SK-N-SH treated with all-trans-retinoic acid at 6 μM for 48 hours (cell line): ENCODE measurements at regions not wholly inside any gene's neighbourhood (a gene's known extent, or its start where the extent isn't known, plus 50 kb on each side); places are given as distances from the start of the nearest gene placed in this dataset.
A peak's percentile ranks its signal among the peaks of the same experiment; 100 is the strongest.

Experiments used
- ATAC-seq: fragments of 200-7000 bp; cut with Tn5 transposase; 3 replicates; pipeline ENCODE4 v1.9.1; 2020; ENCODE audit warnings: mild to moderate bottlenecking, moderate library complexity
- TF ChIP-seq, protein P1 (sequence below): fragments of 250-450 bp; sonication (Bioruptor Pico); IDR thresholded peaks from 2 replicates; pipeline ENCODE4 v1.8.0; 2020; ENCODE audit warnings: mild to moderate bottlenecking, moderate library complexity, borderline replicate concordance

DNA sequence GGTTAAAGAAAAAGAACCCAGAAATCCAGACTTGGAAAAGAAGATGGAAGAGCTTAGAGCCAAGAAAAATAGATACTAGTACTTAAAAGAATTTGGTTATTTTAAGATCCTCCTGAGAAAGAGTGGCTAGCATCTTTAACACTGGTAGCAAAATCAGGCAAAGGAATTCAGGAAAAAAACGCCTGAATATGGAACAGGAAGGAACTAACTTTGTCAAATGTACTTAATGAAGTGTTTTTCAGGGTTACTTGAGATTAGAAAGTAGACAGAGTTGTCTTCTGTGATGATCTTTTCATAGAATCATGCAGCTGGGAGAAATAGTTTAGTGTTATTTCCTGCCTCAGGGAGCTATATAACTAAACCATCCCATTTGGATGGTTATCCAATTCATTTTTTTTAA, 50.8 kb upstream of the SASH1 start:
- TF ChIP-seq, protein P1, sequence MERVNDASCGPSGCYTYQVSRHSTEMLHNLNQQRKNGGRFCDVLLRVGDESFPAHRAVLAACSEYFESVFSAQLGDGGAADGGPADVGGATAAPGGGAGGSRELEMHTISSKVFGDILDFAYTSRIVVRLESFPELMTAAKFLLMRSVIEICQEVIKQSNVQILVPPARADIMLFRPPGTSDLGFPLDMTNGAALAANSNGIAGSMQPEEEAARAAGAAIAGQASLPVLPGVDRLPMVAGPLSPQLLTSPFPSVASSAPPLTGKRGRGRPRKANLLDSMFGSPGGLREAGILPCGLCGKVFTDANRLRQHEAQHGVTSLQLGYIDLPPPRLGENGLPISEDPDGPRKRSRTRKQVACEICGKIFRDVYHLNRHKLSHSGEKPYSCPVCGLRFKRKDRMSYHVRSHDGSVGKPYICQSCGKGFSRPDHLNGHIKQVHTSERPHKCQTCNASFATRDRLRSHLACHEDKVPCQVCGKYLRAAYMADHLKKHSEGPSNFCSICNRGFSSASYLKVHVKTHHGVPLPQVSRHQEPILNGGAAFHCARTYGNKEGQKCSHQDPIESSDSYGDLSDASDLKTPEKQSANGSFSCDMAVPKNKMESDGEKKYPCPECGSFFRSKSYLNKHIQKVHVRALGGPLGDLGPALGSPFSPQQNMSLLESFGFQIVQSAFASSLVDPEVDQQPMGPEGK (CRISPR knock-in tag) = no peak
- ATAC-seq = peak; percentile 34
